ENCODE measurements at regions not wholly inside any gene's neighbourhood (a gene's known extent, or its start where the extent isn't known, plus 50 kb on each side); places are given as distances from the start of the nearest gene placed in this dataset.

- TF ChIP-seq, protein P1, sequence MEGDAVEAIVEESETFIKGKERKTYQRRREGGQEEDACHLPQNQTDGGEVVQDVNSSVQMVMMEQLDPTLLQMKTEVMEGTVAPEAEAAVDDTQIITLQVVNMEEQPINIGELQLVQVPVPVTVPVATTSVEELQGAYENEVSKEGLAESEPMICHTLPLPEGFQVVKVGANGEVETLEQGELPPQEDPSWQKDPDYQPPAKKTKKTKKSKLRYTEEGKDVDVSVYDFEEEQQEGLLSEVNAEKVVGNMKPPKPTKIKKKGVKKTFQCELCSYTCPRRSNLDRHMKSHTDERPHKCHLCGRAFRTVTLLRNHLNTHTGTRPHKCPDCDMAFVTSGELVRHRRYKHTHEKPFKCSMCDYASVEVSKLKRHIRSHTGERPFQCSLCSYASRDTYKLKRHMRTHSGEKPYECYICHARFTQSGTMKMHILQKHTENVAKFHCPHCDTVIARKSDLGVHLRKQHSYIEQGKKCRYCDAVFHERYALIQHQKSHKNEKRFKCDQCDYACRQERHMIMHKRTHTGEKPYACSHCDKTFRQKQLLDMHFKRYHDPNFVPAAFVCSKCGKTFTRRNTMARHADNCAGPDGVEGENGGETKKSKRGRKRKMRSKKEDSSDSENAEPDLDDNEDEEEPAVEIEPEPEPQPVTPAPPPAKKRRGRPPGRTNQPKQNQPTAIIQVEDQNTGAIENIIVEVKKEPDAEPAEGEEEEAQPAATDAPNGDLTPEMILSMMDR (IDR thresholded peaks at IDR 0.05): no peak
- no peak for TF ChIP-seq EP300 (IDR thresholded peaks at IDR 0.05)
- TF ChIP-seq POLR2A (IDR thresholded peaks at IDR 0.05): no peak
- 94 to 99% methylated on average over 3 of the region's 3 CpGs for WGBS, 2 donors
- H3K27me3 ChIP-seq: no peaks in the 10 kb centered on the region
These were observed 2770.4 kb downstream of the PCDH9 start for GRCh38 chr13:64459778-64460177.

GRCh38 chr13:64457976-64458375 lies 2772.2 kb downstream of the PCDH9 start:
- Histone ChIP-seq H3K27me3 (no peaks in the 10 kb centered on the region), H3K27ac (no peak overlapping the region), H3K9me3 (no peaks in the 10 kb centered on the region), H3K36me3 (no peaks in the 10 kb centered on the region), H3K4me1 (no peaks in the 10 kb centered on the region), H3K4me3 (no peak overlapping the region)
- no peak for TF ChIP-seq POLR2A (IDR thresholded peaks at IDR 0.05)
- TF ChIP-seq, protein P1 (IDR thresholded peaks at IDR 0.05): no peak
- TF ChIP-seq EP300 (IDR thresholded peaks at IDR 0.05): no peak
- no peak for DNase-seq (ENCODE audit: low spot score in 2 of 2)

More at GRCh38 chr13:64459778-64460177, 2770.4 kb downstream of the PCDH9 start:
- H3K36me3 ChIP-seq: no peaks in the 10 kb centered on the region
- DNase-seq (ENCODE audit: low spot score in 2 of 2): no peak
- no peak overlapping the region for H3K4me3 ChIP-seq
- H3K9me3 ChIP-seq: no peaks in the 10 kb centered on the region
- no peak overlapping the region for H3K27ac ChIP-seq
- no peaks in the 10 kb centered on the region for H3K4me1 ChIP-seq

- no peak for DNase-seq (ENCODE audit: low spot score in 2 of 2)
- WGBS, 2 donors: 82 to 86% methylated on average over 2 of the region's 2 CpGs
- Histone ChIP-seq H3K9me3 (no peaks in the 10 kb centered on the region), H3K36me3 (no peaks in the 10 kb centered on the region), H3K4me3 (no peak overlapping the region), H3K27ac (no peak overlapping the region), H3K4me1 (no peaks in the 10 kb centered on the region), H3K27me3 (no peaks in the 10 kb centered on the region)
- TF ChIP-seq, protein P1 (IDR thresholded peaks at IDR 0.05): no peak
- TF ChIP-seq POLR2A (IDR thresholded peaks at IDR 0.05): no peak
- TF ChIP-seq EP300 (IDR thresholded peaks at IDR 0.05): no peak
These were observed 2775.0 kb downstream of the PCDH9 start for GRCh38 chr13:64455124-64455523.

DNA sequence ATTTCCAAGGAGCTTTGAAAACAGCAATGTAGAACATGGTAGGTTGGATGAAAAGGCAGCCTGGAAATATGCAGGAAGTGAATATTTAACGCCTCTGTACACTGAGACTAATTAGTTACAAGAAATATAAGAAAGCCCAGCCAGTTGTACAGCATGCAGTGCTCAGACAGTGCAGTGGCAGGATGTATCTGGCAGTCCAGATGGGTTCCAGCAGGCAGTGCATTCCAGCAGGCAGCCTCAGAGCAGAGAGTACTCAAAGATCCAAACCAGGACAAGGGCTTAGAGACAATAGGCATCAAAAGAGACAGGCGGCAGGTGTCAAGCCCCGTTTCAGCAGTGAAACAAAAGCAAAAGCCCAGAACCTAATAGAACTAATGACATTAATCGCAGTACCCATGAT lies 2776.3 kb downstream of the PCDH9 start:
- no peaks in the 10 kb centered on the region for H3K4me1 ChIP-seq
- TF ChIP-seq EP300 (IDR thresholded peaks at IDR 0.05): no peak
- no peak for TF ChIP-seq POLR2A (IDR thresholded peaks at IDR 0.05)
- TF ChIP-seq, protein P1 (IDR thresholded peaks at IDR 0.05): no peak
- H3K4me3 ChIP-seq: no peak overlapping the region
- no peak overlapping the region for H3K27ac ChIP-seq
- no peak for DNase-seq (ENCODE audit: low spot score in 2 of 2)
- H3K27me3 ChIP-seq: no peaks in the 10 kb centered on the region
- H3K9me3 ChIP-seq: no peaks in the 10 kb centered on the region
- 70 to 78% methylated on average over 4 of the region's 4 CpGs for WGBS, 2 donors
- no peaks in the 10 kb centered on the region for H3K36me3 ChIP-seq

DNA sequence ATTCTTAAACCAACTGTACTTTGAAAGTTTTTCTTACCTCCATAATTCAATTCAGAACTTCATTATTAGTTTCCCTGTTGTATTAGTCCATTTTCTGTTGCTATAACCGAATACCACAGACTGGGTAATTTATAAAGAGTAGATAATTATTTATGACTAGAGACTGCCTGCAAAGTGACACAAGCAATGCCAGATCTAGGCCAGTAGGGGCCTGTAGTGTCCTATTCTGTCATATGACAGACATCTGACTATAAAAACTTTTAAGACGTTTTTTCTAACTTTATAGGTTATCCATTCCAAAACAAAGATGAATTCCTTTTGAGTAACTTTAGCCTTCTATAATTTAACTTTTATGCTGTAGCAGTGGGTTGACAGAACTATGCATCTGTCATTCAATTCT lies 2783.8 kb downstream of the PCDH9 start:
- Histone ChIP-seq H3K4me1 (no peaks in the 10 kb centered on the region), H3K27me3 (no peaks in the 10 kb centered on the region), H3K36me3 (no peaks in the 10 kb centered on the region), H3K4me3 (no peak overlapping the region), H3K9me3 (no peaks in the 10 kb centered on the region), H3K27ac (no peak overlapping the region)
- TF ChIP-seq EP300 (IDR thresholded peaks at IDR 0.05) (no peak), POLR2A (IDR thresholded peaks at IDR 0.05) (no peak)
- TF ChIP-seq, protein P1 (IDR thresholded peaks at IDR 0.05): no peak
- WGBS, 2 donors: 46 to 59% methylated on average over 2 of the region's 2 CpGs
- DNase-seq (ENCODE audit: low spot score in 2 of 2): no peak
